ENCODE measurements at regions not wholly inside any gene's neighbourhood (a gene's known extent, or its start where the extent isn't known, plus 50 kb on each side); places are given as distances from the start of the nearest gene placed in this dataset.
"Not testable (repeated sequence)": the region's sequence is repeated elsewhere in the genome, so short reads cannot be mapped to it uniquely, and the experiment has no call there.

GRCh38 chrX:110536816-110537215 is 178.2 kb downstream of the RTL9 start:
- TF ChIP-seq EZH2 (IDR thresholded peaks at IDR 0.05; ENCODE audit: borderline replicate concordance, insufficient read depth, low read length, poor library complexity, severe bottlenecking): no peak
- TF ChIP-seq EP300 (conservative IDR thresholded peaks at IDR 0.05; ENCODE audit: poor library complexity, severe bottlenecking): no peak
- H2AFZ ChIP-seq (ENCODE audit: low read depth, low read length): no peak overlapping the region
- H3K36me3 ChIP-seq (ENCODE audit: insufficient read depth, low read length): no peaks in the 10 kb centered on the region
- no peaks in the 10 kb centered on the region for H3K27me3 ChIP-seq (ENCODE audit: insufficient read depth, low read depth, low read length)
- H3K27ac ChIP-seq (ENCODE audit: low read length): no peak overlapping the region
- no peaks in the 10 kb centered on the region for H3K9me2 ChIP-seq (ENCODE audit: insufficient read depth, low read length)
- no peak overlapping the region for H3K4me3 ChIP-seq (ENCODE audit: low read length)
- H3K9ac ChIP-seq (ENCODE audit: low read length): no peak overlapping the region
- no peak overlapping the region for H3K4me2 ChIP-seq (ENCODE audit: low read length)
- no peaks in the 10 kb centered on the region for H3F3A ChIP-seq (ENCODE audit: insufficient read depth, low read length, poor library complexity, severe bottlenecking)
- H3K79me2 ChIP-seq (replicated peaks; ENCODE audit: insufficient read depth, low read length): no peaks in the 10 kb centered on the region
- H4K20me1 ChIP-seq (ENCODE audit: insufficient read depth): no peaks in the 10 kb centered on the region
- no peaks in the 10 kb centered on the region for H3K9me3 ChIP-seq (ENCODE audit: low read length)

DNA sequence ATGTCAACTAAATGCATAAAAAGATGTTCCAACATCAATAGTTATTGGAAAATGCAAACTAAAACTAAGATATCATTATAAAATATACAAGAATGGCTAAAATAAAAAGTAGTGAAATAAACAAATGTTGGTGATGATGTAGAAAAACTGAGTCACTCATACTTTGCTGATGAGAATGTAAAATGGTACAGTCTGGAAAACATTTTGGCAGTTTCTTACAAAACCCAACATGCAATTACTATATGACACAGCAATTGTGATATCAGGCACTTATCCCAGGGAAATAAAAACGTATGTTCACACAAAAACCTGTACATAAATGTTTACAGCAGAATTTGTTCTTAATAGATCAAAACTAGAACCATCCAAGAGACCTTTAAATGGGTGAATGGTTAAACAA is 182.6 kb downstream of the RTL9 start:
- Histone ChIP-seq H3K27ac (ENCODE audit: low read length) (no peak overlapping the region), H3K27me3 (ENCODE audit: insufficient read depth, low read depth, low read length) (no peaks in the 10 kb centered on the region), H3K9ac (ENCODE audit: low read length) (no peak overlapping the region), H3K36me3 (ENCODE audit: insufficient read depth, low read length) (no peaks in the 10 kb centered on the region), H3K9me3 (ENCODE audit: low read length) (no peaks in the 10 kb centered on the region), H3K4me2 (ENCODE audit: low read length) (no peak overlapping the region), H4K20me1 (ENCODE audit: insufficient read depth) (no peaks in the 10 kb centered on the region), H3K9me2 (ENCODE audit: insufficient read depth, low read length) (no peaks in the 10 kb centered on the region), H2AFZ (ENCODE audit: low read depth, low read length) (no peak overlapping the region), H3F3A (ENCODE audit: insufficient read depth, low read length, poor library complexity, severe bottlenecking) (no peaks in the 10 kb centered on the region), H3K4me3 (ENCODE audit: low read length) (no peak overlapping the region), H3K79me2 (replicated peaks; ENCODE audit: insufficient read depth, low read length) (no peaks in the 10 kb centered on the region)
- no peak for TF ChIP-seq EZH2 (IDR thresholded peaks at IDR 0.05; ENCODE audit: borderline replicate concordance, insufficient read depth, low read length, poor library complexity, severe bottlenecking)
- TF ChIP-seq, protein P1, sequence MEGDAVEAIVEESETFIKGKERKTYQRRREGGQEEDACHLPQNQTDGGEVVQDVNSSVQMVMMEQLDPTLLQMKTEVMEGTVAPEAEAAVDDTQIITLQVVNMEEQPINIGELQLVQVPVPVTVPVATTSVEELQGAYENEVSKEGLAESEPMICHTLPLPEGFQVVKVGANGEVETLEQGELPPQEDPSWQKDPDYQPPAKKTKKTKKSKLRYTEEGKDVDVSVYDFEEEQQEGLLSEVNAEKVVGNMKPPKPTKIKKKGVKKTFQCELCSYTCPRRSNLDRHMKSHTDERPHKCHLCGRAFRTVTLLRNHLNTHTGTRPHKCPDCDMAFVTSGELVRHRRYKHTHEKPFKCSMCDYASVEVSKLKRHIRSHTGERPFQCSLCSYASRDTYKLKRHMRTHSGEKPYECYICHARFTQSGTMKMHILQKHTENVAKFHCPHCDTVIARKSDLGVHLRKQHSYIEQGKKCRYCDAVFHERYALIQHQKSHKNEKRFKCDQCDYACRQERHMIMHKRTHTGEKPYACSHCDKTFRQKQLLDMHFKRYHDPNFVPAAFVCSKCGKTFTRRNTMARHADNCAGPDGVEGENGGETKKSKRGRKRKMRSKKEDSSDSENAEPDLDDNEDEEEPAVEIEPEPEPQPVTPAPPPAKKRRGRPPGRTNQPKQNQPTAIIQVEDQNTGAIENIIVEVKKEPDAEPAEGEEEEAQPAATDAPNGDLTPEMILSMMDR (IDR thresholded peaks at IDR 0.05; ENCODE audit: poor library complexity, severe bottlenecking): no peak
- no peak for TF ChIP-seq MXI1 (conservative IDR thresholded peaks at IDR 0.05; ENCODE audit: poor library complexity, severe bottlenecking)
- TF ChIP-seq POLR2AphosphoS5 (IDR thresholded peaks at IDR 0.05): no peak
- TF ChIP-seq SMC3 (conservative IDR thresholded peaks at IDR 0.05; ENCODE audit: poor library complexity): no peak

GRCh38 chrX:110550854-110551253 is 192.2 kb downstream of the RTL9 start:
- not testable (repeated sequence) for H4K20me1 ChIP-seq (ENCODE audit: insufficient read depth); H3K4me2 ChIP-seq (ENCODE audit: low read length); H3K9me3 ChIP-seq (ENCODE audit: low read length); H3K9ac ChIP-seq (ENCODE audit: low read length); H3K36me3 ChIP-seq (ENCODE audit: insufficient read depth, low read length); H3K79me2 ChIP-seq (replicated peaks; ENCODE audit: insufficient read depth, low read length); H3K27ac ChIP-seq (ENCODE audit: low read length); H2AFZ ChIP-seq (ENCODE audit: low read depth, low read length); H3K9me2 ChIP-seq (ENCODE audit: insufficient read depth, low read length); H3K27me3 ChIP-seq (ENCODE audit: insufficient read depth, low read depth, low read length); H3F3A ChIP-seq (ENCODE audit: insufficient read depth, low read length, poor library complexity, severe bottlenecking); H3K4me3 ChIP-seq (ENCODE audit: low read length)

DNA sequence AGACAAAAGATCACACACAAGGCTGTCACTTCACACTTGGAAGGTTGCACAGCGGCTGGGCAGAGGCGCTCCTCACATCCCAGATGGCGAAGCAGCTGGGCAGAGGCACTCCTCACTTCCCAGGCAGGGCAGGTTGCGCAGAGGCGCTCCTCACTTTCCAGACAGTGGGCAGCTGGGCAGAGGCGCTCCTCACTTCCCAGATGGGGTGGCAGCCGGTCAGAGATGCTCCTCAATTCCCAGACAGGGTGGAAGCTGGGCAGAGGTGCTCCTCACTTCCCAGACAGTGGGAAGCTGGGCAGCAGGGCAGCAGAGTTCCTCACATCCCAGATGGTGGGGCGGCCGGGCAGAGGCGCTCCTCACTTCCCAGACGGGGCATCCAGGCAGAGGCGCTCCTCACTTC is 199.2 kb downstream of the RTL9 start:
- TF ChIP-seq, protein P2, sequence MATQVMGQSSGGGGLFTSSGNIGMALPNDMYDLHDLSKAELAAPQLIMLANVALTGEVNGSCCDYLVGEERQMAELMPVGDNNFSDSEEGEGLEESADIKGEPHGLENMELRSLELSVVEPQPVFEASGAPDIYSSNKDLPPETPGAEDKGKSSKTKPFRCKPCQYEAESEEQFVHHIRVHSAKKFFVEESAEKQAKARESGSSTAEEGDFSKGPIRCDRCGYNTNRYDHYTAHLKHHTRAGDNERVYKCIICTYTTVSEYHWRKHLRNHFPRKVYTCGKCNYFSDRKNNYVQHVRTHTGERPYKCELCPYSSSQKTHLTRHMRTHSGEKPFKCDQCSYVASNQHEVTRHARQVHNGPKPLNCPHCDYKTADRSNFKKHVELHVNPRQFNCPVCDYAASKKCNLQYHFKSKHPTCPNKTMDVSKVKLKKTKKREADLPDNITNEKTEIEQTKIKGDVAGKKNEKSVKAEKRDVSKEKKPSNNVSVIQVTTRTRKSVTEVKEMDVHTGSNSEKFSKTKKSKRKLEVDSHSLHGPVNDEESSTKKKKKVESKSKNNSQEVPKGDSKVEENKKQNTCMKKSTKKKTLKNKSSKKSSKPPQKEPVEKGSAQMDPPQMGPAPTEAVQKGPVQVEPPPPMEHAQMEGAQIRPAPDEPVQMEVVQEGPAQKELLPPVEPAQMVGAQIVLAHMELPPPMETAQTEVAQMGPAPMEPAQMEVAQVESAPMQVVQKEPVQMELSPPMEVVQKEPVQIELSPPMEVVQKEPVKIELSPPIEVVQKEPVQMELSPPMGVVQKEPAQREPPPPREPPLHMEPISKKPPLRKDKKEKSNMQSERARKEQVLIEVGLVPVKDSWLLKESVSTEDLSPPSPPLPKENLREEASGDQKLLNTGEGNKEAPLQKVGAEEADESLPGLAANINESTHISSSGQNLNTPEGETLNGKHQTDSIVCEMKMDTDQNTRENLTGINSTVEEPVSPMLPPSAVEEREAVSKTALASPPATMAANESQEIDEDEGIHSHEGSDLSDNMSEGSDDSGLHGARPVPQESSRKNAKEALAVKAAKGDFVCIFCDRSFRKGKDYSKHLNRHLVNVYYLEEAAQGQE (IDR thresholded peaks at IDR 0.05; ENCODE audit: borderline replicate concordance): no peak
- TF ChIP-seq EP300 (conservative IDR thresholded peaks at IDR 0.05; ENCODE audit: poor library complexity, severe bottlenecking): no peak
- no peaks in the 10 kb centered on the region for H3K27me3 ChIP-seq (ENCODE audit: insufficient read depth, low read depth, low read length)
- no peak overlapping the region for H2AFZ ChIP-seq (ENCODE audit: low read depth, low read length)
- H3K9me2 ChIP-seq (ENCODE audit: insufficient read depth, low read length): no peaks in the 10 kb centered on the region
- H3K27ac ChIP-seq (ENCODE audit: low read length): no peak overlapping the region
- H3F3A ChIP-seq (ENCODE audit: insufficient read depth, low read length, poor library complexity, severe bottlenecking): no peaks in the 10 kb centered on the region
- no peaks in the 10 kb centered on the region for H4K20me1 ChIP-seq (ENCODE audit: insufficient read depth)
- no peaks in the 10 kb centered on the region for H3K79me2 ChIP-seq (replicated peaks; ENCODE audit: insufficient read depth, low read length)
- H3K9ac ChIP-seq (ENCODE audit: low read length): no peak overlapping the region
- no peak overlapping the region for H3K4me2 ChIP-seq (ENCODE audit: low read length)
- no peaks in the 10 kb centered on the region for H3K36me3 ChIP-seq (ENCODE audit: insufficient read depth, low read length)
- no peak overlapping the region for H3K4me3 ChIP-seq (ENCODE audit: low read length)
- H3K9me3 ChIP-seq (ENCODE audit: low read length): no peaks in the 10 kb centered on the region

All from neural cell (in vitro differentiated cells).